TTC549 (cell line): ENCODE measurements at regions not wholly inside any gene's neighbourhood (a gene's known extent, or its start where the extent isn't known, plus 50 kb on each side); places are given as distances from the start of the nearest gene placed in this dataset.

ENCODE experiments used
- FAIRE-seq: peaks from 2 replicates; lab custom pipeline; 2012; peaks lifted over from hg19 to GRCh38; lab: Jason Lieb, UNC

- no peak for FAIRE-seq
Measured at GRCh38 chr4:136841526-136841925, 690.8 kb downstream of the PCDH18 start.

GRCh38 chr4:136838607-136839006 lies 693.7 kb downstream of the PCDH18 start:
- no peak for FAIRE-seq

DNA sequence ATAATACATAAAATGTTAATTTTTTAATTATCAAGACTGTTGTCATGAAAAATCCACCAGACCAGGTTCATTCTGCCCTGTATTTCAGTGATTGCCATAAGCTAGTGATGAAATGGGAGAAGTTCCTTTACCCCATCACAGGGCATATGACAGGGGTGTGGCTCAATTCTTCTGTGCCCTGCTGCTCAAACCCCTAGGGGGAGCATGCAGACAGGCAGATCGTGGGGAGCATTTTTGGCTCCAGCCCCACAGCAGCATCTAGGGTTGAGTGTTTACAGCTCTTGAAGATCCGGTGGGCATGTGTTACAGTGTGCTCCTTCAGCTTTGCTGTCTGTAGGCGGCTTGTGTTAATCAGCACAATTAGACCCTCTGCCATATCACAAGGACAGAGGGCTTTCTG lies 700.7 kb downstream of the PCDH18 start:
- FAIRE-seq = no peak

- no peak for FAIRE-seq
Measured at GRCh38 chr4:136829280-136829679, 703.0 kb downstream of the PCDH18 start.

DNA sequence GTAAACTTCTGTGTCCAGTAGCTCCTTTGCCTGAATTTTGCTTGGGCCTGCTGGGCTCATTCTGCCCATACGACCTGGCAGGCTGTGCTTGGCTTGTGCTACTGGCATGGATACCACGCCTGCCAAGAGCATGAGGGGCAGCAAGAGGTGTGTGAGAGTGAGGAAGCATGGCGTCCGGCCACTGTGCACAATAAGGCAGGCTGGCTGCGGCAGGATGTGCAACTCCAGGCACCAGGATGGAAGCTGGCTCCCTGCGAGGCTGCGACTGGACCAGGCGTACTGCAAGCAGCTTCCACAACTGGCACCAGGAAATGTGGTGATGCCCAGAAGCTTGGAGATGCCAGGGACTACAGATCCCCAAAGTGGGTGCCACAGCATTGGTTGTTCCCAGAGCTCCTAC lies 709.3 kb downstream of the PCDH18 start:
- no peak for FAIRE-seq

GRCh38 chr4:136818811-136819330 lies 713.4 kb downstream of the PCDH18 start:
- FAIRE-seq = no peak

DNA sequence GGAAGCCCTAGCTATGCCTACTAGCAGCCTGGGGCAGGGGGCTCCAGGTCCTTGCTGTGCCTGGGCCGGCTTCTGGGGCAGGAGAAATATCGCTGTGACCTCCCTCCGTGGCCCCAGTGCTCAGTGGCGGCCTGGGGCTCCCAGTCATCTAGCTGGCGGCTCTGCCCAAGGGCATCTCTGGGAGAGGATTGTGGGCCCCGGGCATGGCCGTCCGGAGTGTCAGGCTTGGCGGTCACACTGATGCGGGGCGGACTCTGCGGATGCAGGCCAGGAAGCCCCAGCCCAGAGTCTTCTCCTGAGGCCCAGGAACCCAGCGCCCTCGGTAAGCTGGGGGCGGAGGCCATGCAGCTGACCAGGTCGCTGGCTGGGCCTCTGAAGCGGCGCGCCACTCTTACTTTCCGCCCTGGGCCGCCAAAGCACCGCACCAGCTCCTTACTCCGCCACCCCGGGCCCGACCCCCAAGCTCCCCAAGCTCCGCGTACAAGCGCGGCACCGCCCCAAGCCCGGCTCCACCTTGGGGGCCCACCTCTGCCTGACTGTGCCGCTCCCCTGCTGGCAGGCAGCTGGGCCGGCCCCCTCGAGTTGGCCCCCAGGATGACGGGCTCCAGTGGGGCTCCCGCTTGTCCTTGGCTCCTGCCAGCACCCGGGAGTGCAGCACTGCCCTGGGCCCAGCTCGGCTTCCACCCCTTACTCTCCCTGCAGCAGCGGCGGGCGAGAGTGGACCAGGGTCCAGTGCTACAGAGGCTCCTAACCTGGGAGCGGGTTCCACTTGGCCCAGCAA lies 720.0 kb downstream of the PCDH18 start:
- FAIRE-seq = no peak

- FAIRE-seq = no peak
Measured at GRCh38 chr4:136811496-136812077, 720.7 kb downstream of the PCDH18 start.

GRCh38 chr4:136810626-136811025 lies 721.7 kb downstream of the PCDH18 start:
- no peak for FAIRE-seq

DNA sequence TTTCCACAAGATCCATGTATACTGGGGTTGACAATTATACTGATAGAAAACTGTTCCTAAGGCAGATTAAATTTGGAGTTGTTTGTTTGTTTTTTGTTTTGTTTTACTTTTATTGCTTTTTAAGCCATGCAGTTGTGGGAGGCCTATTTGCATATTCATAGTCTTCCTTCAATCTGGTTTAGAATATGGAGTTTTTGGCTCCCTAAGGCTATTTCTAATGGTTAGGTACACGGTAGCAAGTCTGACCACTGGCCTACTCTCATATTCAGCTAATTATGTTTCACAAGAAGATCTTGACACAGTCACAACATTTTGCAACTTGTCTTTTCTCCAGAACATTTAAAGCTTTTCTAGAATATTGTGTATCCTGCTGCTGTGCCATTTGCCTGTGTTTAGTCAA lies 725.5 kb downstream of the PCDH18 start:
- FAIRE-seq = no peak

DNA sequence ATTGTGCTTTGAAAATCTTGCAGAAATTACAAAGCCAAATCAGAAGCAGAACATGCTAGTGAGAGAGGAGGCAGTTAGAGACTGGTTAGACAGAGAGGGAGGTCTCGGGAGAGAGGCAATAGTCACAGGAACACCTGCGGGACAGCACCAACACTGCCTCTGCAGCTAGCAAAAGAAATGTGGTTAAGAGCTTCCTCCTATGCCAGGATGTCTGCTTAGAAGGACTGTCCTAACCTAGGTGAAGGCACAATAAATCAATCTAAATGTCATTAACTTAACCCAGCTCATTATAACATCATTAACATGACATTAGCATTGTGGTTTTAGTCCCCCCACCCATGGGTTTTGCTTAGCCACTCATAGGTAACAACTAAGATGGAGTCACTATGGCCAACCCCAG lies 726.7 kb downstream of the PCDH18 start:
- no peak for FAIRE-seq

DNA sequence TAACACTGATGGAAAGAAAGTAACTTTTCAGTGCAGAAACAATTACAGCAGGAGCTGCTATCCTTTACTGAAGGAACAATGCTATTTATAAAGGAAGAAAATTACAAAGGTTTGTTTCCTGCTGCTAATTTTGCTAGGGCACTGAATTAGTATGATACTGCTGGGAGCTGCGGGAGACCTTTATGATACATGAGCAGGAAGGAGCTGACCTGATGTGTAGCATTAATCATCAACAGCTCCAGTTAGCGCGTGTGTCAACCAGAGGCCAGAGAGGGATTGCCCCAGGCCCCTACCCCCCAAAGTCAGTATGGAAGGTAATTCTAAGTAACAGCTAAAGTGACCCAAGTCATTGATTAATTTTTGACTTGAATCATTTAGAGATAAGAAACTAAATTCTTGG lies 728.9 kb downstream of the PCDH18 start:
- no peak for FAIRE-seq

DNA sequence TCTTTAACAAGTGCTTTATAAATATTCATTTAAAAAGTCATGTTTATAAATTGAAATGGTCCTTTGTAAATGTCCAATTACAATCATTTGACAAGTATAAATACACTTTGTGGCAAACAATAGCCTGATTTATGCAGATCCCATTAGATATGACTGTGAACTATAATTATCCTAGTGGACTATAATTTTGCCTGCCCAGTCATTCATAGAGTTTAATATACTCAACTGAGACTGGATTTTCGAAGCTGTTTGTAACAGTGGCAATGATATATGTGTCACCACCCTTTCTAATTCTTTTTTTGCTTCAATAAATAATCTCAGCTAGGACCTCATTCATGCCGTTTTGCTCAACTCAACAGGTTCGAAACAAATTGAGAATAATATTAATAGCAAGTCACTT lies 732.0 kb downstream of the PCDH18 start:
- no peak for FAIRE-seq

DNA sequence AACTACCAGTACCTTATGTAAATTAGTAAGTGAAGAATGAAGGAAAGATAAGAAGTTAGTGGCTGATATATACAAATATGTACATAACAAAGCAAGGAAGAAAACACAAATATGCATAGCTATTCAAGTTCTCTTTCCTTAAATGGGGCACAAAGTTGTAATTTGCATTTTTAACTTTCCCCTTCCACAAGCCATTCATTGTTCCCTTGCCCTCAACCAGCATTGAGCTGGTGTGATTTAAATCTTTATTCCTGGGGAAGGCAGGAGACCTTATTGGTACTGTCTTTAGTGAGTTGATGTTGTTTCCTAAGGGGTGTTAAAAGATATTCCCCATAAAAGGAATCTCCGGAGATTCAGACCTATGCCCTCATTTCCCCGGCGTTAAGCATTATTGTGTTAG lies 735.3 kb downstream of the PCDH18 start:
- no peak for FAIRE-seq

- FAIRE-seq = no peak
Measured at GRCh38 chr4:136793848-136794247, 738.4 kb downstream of the PCDH18 start.

- no peak for FAIRE-seq
Measured at GRCh38 chr4:136784326-136784725, 748.0 kb downstream of the PCDH18 start.

DNA sequence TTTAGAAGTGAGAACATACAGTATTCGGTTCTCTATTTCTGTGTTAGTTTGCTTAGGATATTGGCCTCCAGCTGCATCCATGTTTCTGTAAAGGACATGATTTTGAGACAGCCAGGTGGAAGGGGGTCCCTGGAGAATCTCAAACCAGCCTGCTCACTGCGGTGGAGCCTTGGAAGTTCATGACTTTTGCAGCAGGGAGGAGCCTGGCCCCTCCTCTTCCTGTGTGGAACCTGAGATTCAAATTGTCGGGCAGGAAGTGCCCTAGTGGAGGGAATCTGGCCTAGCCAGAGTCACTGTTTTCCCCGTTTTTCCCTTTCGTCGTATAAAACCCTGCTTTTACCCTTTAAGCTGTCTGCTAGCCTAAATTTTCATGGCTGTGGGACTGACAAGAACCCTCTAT lies 762.6 kb downstream of the PCDH18 start:
- no peak for FAIRE-seq

DNA sequence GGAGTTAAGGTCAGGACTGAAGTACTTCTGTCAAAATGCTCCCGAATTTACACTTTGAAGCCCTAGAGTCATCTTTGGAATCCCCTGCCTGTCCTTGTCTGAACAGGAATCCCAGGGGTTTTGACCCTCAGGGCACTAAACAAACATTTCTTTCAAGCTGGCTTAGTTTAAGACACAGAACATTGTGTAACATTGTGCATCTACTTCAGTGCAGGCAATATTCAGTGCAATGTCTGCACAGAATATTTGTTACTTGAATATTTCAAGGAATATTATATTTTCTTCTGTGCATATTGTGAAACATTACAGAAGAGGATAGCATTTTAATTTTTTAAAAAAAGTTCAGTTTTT lies 763.4 kb downstream of the PCDH18 start:
- FAIRE-seq = no peak

DNA sequence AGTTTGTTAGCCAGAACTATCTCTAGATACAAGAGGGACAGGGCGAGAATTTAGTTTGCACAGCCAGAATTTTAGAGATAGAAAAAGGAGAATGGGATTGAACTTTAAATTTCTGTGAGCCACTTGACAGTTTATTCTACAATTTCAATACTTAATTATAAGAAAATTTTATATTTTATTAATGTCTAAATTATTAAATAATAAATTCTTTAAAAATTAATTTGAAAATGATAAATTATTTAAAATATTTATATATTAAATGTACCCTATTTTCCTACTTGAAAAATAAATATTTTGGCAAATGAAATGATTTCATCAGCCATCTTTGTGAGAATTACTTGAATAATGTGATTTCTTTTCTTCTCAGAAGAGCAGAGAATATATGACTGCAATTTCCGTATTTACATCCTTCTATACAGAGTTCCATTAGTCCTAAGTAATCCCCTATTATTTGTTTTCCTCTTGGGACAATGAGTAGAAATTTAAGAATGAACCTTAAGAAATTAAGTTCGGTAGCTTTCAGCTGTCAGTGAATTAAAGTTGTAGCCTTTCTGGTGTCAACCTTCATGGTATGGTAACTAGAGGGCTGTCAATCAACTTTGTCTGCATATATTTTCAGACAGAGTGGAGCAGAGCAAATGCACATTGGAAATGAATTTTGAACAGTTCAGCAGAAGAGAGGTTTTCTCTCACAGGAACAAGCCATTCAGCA lies 763.9 kb downstream of the PCDH18 start:
- FAIRE-seq = peak; percentile 13

- FAIRE-seq = no peak
Measured at GRCh38 chr4:136763919-136764318, 768.4 kb downstream of the PCDH18 start.

DNA sequence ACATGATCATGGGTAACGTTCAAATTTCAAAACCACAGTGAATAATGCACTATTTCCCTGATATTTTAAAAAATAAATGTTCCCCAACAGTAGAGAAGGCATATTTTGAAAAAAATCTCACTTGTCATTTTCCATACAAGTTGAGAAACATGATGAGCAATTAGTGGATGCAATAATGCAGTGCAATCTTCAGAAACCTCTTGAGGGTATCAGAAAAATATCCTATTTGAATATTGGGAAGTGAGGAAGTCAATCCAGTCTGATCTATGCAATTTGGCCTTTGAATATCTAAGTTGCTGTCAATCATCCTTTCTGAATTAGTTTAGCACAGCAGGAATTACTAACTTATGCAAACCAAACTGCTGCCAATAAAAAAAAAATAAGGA lies 776.8 kb downstream of the PCDH18 start:
- FAIRE-seq = no peak

DNA sequence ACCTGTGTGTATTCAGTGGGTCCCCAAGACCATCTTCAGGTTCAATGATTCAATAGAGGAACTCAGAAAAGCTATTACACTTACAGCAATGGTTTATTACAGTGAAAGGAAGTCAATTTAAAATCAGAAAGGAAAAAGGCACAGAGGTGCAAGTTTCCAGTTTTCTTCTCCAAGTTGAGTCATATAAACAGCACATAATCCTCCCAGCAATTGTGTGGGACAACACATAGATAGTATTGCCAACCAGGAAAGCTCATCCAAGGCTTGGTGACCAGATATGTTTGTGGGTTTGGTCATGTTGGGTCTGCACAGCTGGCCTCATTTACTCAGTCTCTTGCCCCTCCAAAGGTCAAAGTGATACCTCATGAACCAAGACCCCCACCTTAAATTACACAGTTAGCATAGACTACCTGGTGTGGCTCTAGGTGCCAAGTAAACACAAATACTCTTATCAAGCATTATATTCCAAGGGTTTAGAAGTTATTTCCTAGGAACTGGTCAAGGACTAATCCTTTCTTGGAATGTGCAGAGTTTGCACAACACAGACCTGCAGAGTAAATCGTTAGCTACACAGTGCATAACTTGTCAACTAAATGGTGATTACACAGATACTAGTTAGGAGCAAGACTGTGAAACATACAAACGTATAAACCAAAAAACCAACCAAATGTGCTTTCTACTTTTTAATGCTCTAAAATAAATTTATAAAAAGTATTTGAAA lies 777.3 kb downstream of the PCDH18 start:
- no peak for FAIRE-seq

- FAIRE-seq = no peak
Measured at GRCh38 chr4:136751556-136751955, 780.7 kb downstream of the PCDH18 start.
